GM19372 (cell line): ENCODE measurements at regions not wholly inside any gene's neighbourhood (a gene's known extent, or its start where the extent isn't known, plus 50 kb on each side); places are given as distances from the start of the nearest gene placed in this dataset.
"Not testable (repeated sequence)": the region's sequence is repeated elsewhere in the genome, so short reads cannot be mapped to it uniquely, and the experiment has no call there.

Source experiments
- ATAC-seq: cut with Tn5 transposase; IDR thresholded peaks from one replicate; pipeline ENCODE4 v1.9.1; 2021; ENCODE audit warnings: mild to moderate bottlenecking, low read depth, moderate library complexity; ENCODE audit not compliant: unreplicated experiment

- ATAC-seq: no peak
Measured at GRCh38 chr11:90321018-90321417, 98.2 kb upstream of the CHORDC1 start.

- no peak for ATAC-seq
Measured at GRCh38 chr11:90318651-90319050, 95.8 kb upstream of the CHORDC1 start.

DNA sequence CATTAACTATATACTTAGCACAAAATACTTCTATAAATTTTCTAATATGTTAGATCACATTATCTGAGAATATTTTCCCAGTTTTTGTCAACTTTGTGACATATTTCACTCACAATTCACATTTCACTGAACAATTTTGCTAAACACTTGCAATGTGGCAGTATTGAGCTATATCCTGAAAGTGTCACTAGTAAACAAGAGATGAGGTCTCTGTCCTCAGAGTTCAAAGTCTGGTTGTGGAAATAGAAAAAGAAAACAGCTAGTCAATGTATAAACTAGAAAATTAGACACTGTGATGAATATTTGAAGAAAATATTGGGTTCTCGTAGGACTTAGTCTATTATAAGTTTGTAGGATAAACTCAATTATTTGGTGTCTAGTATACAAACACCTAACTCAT, 87.4 kb upstream of the CHORDC1 start:
- ATAC-seq: no peak

DNA sequence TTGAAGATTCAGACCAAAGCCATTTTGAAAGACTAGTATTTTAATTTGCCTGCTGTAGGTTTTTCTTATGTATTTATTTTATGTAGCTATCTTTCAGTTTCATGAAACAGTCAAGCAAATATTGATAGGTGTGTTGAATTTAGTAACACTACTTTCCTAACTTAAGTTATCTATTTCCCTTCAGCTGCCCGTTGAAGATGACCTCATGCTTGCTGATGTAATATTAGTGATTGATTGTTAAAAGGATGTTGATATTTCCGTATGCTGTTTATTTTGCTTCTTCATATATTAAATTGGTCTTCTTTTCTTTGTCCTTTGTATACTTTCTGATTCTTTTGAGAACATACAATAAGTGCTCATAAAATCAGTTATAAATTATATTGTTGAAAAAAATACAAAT, 86.8 kb upstream of the CHORDC1 start:
- no peak for ATAC-seq

- no peak for ATAC-seq
Measured at GRCh38 chr11:90294526-90294925, 71.7 kb upstream of the CHORDC1 start.

GRCh38 chr11:90294091-90294490, 71.2 kb upstream of the CHORDC1 start:
- ATAC-seq: no peak

DNA sequence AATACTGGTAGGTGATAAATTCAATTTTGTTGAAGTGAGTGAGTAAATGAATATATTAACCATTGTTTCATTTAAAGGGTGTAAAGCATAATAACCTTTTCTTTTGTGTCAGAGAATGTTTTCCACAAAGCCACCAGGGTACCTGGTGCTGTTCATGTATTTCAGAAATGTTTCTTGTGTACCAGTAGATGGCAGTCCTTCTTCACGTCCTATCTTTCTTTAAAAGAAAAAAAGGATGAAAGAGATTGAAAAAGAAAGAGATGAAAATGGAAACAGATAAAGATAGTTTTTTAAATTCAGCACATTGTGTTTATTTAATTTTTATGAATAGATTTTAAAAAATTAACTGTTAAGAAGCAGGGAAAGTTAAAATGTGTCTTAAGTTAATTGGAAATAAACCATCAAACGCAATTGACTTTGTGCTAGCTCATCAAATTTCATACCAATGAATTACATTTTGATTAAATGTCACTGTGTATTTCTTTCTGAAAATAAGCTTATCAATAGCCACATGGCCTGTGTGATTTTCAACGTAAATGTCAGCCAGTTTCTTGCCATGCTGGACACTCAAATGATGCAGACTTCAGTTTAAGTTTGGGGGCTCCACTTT, 65.5 kb upstream of the CHORDC1 start:
- ATAC-seq: no peak

- no peak for ATAC-seq
Measured at GRCh38 chr11:90286640-90287039, 63.8 kb upstream of the CHORDC1 start.

DNA sequence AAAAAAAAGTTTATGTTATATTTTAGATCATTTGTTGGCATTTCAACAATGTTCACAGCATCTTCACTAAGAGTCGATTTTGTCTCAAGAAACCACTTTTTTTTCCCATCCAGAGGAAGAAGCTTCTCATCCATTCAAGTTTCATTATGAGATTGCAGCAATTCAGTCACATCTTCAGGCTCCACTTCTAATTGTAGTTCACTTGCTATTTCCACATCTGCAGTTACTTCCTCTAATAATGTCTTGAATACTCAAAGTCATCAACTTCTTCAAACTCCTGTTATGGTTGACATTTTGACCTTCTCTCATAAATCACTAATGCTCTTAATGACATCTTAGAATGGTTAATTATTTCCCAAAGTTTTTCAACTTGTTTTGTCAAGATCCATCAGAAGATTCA, 61.3 kb upstream of the CHORDC1 start:
- ATAC-seq: no peak

DNA sequence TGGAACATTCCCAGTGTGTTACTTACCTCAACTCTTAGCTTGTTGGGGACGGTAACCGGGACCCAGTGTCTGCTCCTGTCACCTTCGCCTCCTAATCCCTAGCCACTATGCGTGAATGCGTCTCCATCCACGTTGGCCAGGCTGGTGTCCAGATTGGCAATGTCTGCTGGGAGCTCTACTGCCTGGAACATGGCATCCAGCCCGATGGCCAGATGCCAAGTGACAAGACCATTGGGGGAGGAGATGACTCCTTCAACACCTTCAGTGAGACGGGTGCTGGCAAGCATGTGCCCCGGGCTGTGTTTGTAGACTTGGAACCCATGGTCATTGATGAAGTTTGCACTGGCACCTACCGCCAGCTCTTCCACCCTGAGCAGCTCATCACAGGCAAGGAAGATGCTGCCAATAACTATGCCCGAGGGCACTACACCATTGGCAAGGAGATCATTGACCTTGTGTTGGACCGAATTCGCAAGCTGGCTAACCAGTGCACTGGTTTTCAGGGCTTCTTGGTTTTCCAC, 59.8 kb upstream of the CHORDC1 start:
- not testable (repeated sequence) for ATAC-seq

DNA sequence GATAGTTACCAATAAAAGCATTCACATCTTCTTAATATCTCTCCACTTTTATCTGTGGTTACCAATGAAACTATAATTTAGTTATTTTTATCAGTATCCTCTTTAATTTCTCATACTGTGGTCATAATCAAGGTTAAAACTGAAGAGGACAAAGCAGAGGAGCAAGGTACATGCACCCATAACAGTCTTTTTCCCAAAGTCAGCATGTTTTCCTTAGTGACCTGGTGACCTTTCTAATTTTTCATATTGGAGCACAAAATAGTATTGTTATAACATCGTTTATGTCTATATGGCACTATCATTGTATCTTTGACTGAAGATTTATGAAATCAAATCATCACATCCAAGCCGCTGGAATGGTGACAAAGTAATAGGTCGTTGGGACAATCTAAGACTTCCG, 51.5 kb upstream of the CHORDC1 start:
- no peak for ATAC-seq
